ENCODE measurements at regions not wholly inside any gene's neighbourhood (a gene's known extent, or its start where the extent isn't known, plus 50 kb on each side); places are given as distances from the start of the nearest gene placed in this dataset.

GRCh38 chr9:78778861-78779374, 482.0 kb downstream of the PSAT1 start:
- H3K36me3 ChIP-seq, result no peaks in the 10 kb centered on the region
- H2AFZ ChIP-seq (replicated peaks), result peak overlapping the region; percentile 46
- DNase-seq (ENCODE audit: low spot score), result peak; percentile 15
- peak overlapping the region; percentile 48 for H3K4me2 ChIP-seq
- Mint-ChIP-seq H3K27me3 (ENCODE audit: insufficient read depth, low read depth) (no peaks in the 10 kb centered on the region), H3K4me1 (peaks cover 51% of the 10 kb centered on the region), H3K4me3 (peak overlapping the region; percentile 1), H3K27ac (peak overlapping the region; percentile 43), H3K36me3 (peaks cover 2% of the 10 kb centered on the region), H3K9me3 (peaks cover 1% of the 10 kb centered on the region)
- peaks cover 54% of the 10 kb centered on the region for H3K4me1 ChIP-seq
- no peaks in the 10 kb centered on the region for H3K79me2 ChIP-seq (ENCODE audit: low read depth)
- H3F3A ChIP-seq (ENCODE audit: low read depth), result peaks cover 46% of the 10 kb centered on the region
- peak overlapping the region; percentile 67 for H3K27ac ChIP-seq
- TF ChIP-seq EZH2phosphoT487 (IDR thresholded peaks at IDR 0.05) (no peak), EZH2 (IDR thresholded peaks at IDR 0.05) (no peak)
- TF ChIP-seq, protein P1, sequence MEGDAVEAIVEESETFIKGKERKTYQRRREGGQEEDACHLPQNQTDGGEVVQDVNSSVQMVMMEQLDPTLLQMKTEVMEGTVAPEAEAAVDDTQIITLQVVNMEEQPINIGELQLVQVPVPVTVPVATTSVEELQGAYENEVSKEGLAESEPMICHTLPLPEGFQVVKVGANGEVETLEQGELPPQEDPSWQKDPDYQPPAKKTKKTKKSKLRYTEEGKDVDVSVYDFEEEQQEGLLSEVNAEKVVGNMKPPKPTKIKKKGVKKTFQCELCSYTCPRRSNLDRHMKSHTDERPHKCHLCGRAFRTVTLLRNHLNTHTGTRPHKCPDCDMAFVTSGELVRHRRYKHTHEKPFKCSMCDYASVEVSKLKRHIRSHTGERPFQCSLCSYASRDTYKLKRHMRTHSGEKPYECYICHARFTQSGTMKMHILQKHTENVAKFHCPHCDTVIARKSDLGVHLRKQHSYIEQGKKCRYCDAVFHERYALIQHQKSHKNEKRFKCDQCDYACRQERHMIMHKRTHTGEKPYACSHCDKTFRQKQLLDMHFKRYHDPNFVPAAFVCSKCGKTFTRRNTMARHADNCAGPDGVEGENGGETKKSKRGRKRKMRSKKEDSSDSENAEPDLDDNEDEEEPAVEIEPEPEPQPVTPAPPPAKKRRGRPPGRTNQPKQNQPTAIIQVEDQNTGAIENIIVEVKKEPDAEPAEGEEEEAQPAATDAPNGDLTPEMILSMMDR (IDR thresholded peaks at IDR 0.05), result no peak
- no peaks in the 10 kb centered on the region for H3K9me3 ChIP-seq (ENCODE audit: low read depth)
- no peaks in the 10 kb centered on the region for H4K20me1 ChIP-seq (ENCODE audit: low read depth)
- no peak overlapping the region for H3K9ac ChIP-seq
- H3K4me3 ChIP-seq, result no peak overlapping the region
- no peaks in the 10 kb centered on the region for H3K27me3 ChIP-seq

DNA sequence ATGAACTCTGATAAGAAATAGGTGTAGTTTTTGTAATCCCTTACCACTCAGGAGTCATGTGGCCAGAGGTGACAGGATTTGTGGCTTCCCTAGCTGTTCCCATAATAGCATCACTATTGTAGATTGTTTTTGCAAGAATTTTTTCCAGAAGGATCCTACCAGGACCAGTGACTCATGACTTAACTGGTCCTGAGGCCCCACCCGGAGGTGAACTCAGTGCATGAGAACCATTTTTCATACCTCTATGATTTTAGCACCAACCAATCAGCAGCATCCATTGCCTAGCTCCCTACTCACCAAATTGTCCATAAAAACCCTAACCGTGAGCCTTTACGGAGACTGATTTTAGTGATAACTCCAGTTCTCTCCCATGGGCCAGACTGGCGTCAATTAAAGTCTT, 484.8 kb downstream of the PSAT1 start:
- no peaks in the 10 kb centered on the region for H3K79me2 ChIP-seq (ENCODE audit: low read depth)
- no peak overlapping the region for H3K4me3 ChIP-seq
- no peak for DNase-seq (ENCODE audit: low spot score)
- no peaks in the 10 kb centered on the region for H4K20me1 ChIP-seq (ENCODE audit: low read depth)
- H3K4me3 Mint-ChIP-seq, result no peak overlapping the region
- H3K36me3 Mint-ChIP-seq, result peaks cover 2% of the 10 kb centered on the region
- H3K9me3 Mint-ChIP-seq, result peaks cover 2% of the 10 kb centered on the region
- H3K27me3 Mint-ChIP-seq (ENCODE audit: insufficient read depth, low read depth), result no peaks in the 10 kb centered on the region
- H3K27ac ChIP-seq, result no peak overlapping the region
- peaks cover 45% of the 10 kb centered on the region for H3K4me1 ChIP-seq
- H3K4me2 ChIP-seq, result no peak overlapping the region
- H3F3A ChIP-seq (ENCODE audit: low read depth), result peaks cover 38% of the 10 kb centered on the region
- peaks cover 34% of the 10 kb centered on the region for H3K4me1 Mint-ChIP-seq
- no peaks in the 10 kb centered on the region for H3K27me3 ChIP-seq
- H3K27ac Mint-ChIP-seq, result no peak overlapping the region
- no peak overlapping the region for H3K9ac ChIP-seq
- H2AFZ ChIP-seq (replicated peaks), result no peak overlapping the region
- no peak for TF ChIP-seq EZH2phosphoT487 (IDR thresholded peaks at IDR 0.05)
- TF ChIP-seq, protein P1 (IDR thresholded peaks at IDR 0.05), result no peak
- no peak for TF ChIP-seq EZH2 (IDR thresholded peaks at IDR 0.05)
- no peaks in the 10 kb centered on the region for H3K9me3 ChIP-seq (ENCODE audit: low read depth)
- no peaks in the 10 kb centered on the region for H3K36me3 ChIP-seq

GRCh38 chr9:78782234-78782633, 485.3 kb downstream of the PSAT1 start:
- Mint-ChIP-seq H3K9me3 (peaks cover 2% of the 10 kb centered on the region), H3K36me3 (peaks cover 2% of the 10 kb centered on the region), H3K4me1 (peaks cover 29% of the 10 kb centered on the region), H3K4me3 (no peak overlapping the region), H3K27me3 (ENCODE audit: insufficient read depth, low read depth) (no peaks in the 10 kb centered on the region), H3K27ac (no peak overlapping the region)
- TF ChIP-seq EZH2 (IDR thresholded peaks at IDR 0.05), result no peak
- TF ChIP-seq, protein P1 (IDR thresholded peaks at IDR 0.05), result no peak
- no peak for TF ChIP-seq EZH2phosphoT487 (IDR thresholded peaks at IDR 0.05)
- Histone ChIP-seq H2AFZ (replicated peaks) (no peak overlapping the region), H4K20me1 (ENCODE audit: low read depth) (no peaks in the 10 kb centered on the region), H3F3A (ENCODE audit: low read depth) (peaks cover 32% of the 10 kb centered on the region), H3K4me1 (peaks cover 39% of the 10 kb centered on the region), H3K4me2 (no peak overlapping the region), H3K27ac (no peak overlapping the region), H3K36me3 (no peaks in the 10 kb centered on the region), H3K4me3 (no peak overlapping the region), H3K9ac (no peak overlapping the region), H3K27me3 (no peaks in the 10 kb centered on the region), H3K79me2 (ENCODE audit: low read depth) (no peaks in the 10 kb centered on the region), H3K9me3 (ENCODE audit: low read depth) (no peaks in the 10 kb centered on the region)
- DNase-seq (ENCODE audit: low spot score), result no peak
